BJ (cell line): ENCODE measurements at regions not wholly inside any gene's neighbourhood (a gene's known extent, or its start where the extent isn't known, plus 50 kb on each side); places are given as distances from the start of the nearest gene placed in this dataset.
A peak's percentile ranks its signal among the peaks of the same experiment; 100 is the strongest.

ENCODE experiments used
- CTCF ChIA-PET: fragments of 350-600 bp; formaldehyde crosslinking; extraction: SDS; loops from one replicate; lab custom pipeline; 2021; ENCODE audit warnings: antibody characterized with exemption, inconsistent platforms; lab: Yijun Ruan, JAX
- POLR2A ChIA-PET: fragments of 300-600 bp; sonication (Branson Sonifier 250); formaldehyde crosslinking; extraction: SDS; loops from one replicate; lab custom pipeline; 2021; ENCODE audit warnings: antibody characterized with exemption; lab: Charles Lee
- DNase-seq: peaks from one replicate; pipeline ENCODE4 v3.0.0-alpha.2; 2011; ENCODE audit warnings: low read depth
- H3K27me3 ChIP-seq: 2 replicates; pipeline ENCODE4 v1.6.0; 2011; ENCODE audit warnings: low read length; ENCODE audit not compliant: control insufficient read depth, insufficient read depth
- H3K36me3 ChIP-seq: 2 replicates; pipeline ENCODE4 v1.5.1; 2011; ENCODE audit warnings: low read length; ENCODE audit not compliant: control insufficient read depth, insufficient read depth
- H3K4me3 ChIP-seq: 2 replicates; pipeline ENCODE4 v1.5.1; 2011; ENCODE audit warnings: low read depth, mild to moderate bottlenecking, control low read depth, low read length
- TF ChIP-seq, protein P1 (sequence below): IDR thresholded peaks from 2 replicates; pipeline ENCODE4 v1.5.1; 2011; ENCODE audit warnings: low read depth, mild to moderate bottlenecking, control low read depth, inconsistent platforms, low read length, moderate library complexity; ENCODE audit not compliant: insufficient read depth

DNA sequence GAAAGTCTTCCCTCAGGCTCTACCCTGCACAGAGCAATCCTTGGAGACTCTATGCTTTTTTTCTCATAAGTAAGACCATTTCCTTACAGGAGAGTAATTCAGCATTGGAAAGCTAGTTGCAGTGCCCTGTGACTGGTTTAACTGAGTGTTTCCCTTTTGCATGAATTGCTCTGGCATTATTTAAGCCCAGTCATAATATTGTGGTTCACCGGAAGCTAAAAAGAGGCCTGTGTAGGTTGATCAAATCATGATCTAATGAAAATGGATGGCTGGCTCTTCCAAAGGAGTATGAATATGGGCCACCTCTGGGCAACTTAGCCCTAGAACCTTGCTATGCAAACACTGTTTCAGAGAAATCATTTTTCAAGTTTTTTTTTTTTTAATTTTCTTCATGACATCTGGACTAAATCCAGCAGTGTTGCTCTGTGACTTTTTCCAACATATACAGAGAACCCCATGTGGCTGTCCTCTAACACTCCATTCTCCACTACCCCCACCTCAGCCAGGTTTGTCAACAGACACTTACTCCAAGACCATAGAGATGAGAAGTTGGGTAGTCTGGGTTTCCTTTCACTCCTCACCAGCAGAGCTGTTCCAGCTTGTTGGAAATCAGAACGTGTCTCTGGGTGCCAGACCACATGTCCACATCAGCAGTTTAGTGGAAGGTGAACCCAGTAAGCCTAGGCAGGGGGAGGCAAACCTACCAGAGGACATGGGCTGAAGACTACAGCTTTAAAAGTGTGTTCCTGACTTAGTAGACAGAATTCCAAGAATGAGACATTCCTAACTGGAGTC lies 175.2 kb upstream of the SLC14A2 start:
- TF ChIP-seq, protein P1, sequence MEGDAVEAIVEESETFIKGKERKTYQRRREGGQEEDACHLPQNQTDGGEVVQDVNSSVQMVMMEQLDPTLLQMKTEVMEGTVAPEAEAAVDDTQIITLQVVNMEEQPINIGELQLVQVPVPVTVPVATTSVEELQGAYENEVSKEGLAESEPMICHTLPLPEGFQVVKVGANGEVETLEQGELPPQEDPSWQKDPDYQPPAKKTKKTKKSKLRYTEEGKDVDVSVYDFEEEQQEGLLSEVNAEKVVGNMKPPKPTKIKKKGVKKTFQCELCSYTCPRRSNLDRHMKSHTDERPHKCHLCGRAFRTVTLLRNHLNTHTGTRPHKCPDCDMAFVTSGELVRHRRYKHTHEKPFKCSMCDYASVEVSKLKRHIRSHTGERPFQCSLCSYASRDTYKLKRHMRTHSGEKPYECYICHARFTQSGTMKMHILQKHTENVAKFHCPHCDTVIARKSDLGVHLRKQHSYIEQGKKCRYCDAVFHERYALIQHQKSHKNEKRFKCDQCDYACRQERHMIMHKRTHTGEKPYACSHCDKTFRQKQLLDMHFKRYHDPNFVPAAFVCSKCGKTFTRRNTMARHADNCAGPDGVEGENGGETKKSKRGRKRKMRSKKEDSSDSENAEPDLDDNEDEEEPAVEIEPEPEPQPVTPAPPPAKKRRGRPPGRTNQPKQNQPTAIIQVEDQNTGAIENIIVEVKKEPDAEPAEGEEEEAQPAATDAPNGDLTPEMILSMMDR, result no peak
- CTCF ChIA-PET, result interaction anchor here (1.1 to 1.7 kb wide), 6 partner anchors 18 to 1819 kb away, joined by 3 to 4 read pairs (median 3); no protein-coding TSS in a partner anchor
- DNase-seq, result no peak
- peaks cover 3% of the 10 kb centered on the region for H3K27me3 ChIP-seq
- POLR2A ChIA-PET, result no interaction called here
- H3K36me3 ChIP-seq, result no peaks in the 10 kb centered on the region
- H3K4me3 ChIP-seq, result no peak overlapping the region

DNA sequence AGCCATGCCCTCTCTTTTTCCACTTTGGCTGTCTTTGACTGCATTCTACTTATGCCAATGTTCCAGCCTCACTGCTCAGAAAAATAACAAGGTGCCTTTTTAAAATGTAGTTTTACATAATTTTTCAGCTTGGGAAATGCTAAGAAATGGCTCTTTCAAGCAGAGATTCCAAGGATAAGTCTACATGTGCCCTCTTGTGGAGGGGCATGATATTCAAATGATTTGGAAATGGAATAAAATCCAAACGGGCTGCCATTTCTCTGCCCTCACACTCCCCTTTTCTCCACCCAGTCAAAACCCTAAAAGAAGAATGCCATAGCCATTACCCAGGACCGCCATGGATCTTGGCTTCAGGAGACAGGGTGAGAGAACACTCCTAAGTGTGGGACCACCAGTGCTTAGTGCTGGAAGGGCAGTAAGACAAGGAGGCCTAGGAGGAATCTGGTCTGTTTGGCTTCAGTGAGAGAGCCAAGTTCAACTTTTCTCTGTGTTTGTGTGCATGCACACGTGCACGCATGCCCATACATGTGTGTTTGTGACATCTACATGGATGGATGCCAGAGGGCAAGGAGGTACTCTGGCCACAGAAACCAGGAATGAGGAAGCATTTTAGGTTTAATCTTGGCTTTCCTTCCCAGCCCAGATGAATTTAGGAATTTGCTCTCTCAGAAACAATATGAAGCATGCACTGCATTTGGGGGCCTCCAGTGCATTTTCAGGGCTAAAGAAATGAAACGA lies 174.0 kb upstream of the SLC14A2 start:
- ChIA-PET POLR2A (no interaction called here), CTCF (interaction anchor here (0.7 to 1.2 kb wide), 6 partner anchors 28 to 1820 kb away, joined by 3 to 4 read pairs (median 4); no protein-coding TSS in a partner anchor)
- no peak for DNase-seq
- peaks cover 3% of the 10 kb centered on the region for H3K27me3 ChIP-seq
- no peak overlapping the region for H3K4me3 ChIP-seq
- TF ChIP-seq, protein P1, result peak; percentile 53
- no peaks in the 10 kb centered on the region for H3K36me3 ChIP-seq

DNA sequence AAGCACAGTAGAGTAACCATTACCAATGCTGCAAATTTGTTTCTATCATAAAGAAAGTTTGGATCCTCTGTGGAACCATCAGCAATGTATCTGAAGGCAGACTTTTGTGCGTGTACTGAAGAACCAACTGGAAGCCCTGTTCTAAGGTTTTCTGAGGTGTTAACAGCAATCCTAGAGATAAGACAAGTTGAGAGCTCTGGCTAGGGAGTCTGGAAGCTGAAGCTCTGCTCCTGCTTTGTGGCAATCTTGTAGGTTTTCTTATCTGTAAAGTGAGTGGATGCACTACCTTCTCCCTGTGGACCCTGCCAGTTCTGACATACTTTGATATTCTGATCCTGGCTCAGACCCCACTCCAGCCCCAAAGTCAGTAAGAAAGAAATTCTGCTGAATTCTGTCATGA lies 171.2 kb upstream of the SLC14A2 start:
- ChIA-PET CTCF (interaction anchor here (1.3 kb wide), 1 partner anchor 1822 kb away, joined by 3 read pairs; no protein-coding TSS in a partner anchor), POLR2A (no interaction called here)
- Histone ChIP-seq H3K36me3 (no peaks in the 10 kb centered on the region), H3K4me3 (no peak overlapping the region), H3K27me3 (peaks cover 3% of the 10 kb centered on the region)
- DNase-seq, result no peak
- TF ChIP-seq, protein P1, result no peak

DNA sequence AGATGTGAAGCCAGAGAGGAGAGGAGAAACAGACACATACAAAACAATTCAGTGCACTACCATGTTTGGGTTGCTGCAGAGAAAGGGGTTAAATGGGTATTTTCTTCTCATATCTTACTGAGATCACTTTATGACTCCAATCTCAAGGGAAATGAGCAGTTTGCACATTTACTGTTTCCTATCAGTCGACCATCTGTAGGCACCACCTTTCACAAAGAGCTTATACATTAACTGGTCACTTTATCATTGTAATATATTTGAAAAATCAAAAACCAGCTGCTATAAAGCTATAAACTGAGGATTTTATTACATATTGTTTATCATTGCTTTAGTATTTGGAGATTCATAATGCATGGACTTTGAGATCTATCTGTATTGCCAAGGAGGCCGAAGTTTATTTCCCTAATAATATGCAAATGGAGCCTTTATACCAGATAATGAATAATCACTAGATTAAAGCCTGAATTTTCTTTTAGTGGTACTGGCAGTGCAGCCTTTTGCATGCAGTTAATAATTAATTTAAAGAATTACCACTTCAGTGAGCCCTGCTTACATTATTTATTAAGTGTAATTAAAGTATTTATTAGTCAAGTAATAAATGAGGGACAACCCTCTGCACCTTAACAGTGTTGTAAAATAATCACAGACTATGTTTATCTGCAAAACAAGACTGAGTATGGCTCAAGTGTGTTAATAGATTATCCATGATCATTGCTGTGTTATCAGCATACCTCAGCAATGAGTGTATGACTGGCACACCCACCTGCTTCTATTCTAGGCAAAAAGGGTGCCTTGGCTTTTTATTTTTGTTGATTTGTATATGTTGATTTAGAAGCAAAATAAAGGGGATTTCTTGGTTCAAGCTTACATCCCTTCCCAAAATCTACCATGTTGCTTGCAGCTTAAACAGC lies 167.7 kb upstream of the SLC14A2 start:
- CTCF ChIA-PET, result interaction anchor here (1.0 kb wide), 1 partner anchor 9 kb away, joined by 3 read pairs; no protein-coding TSS in a partner anchor

More for the DNA sequence above, 167.7 kb upstream of the SLC14A2 start:
- DNase-seq, result no peak
- Histone ChIP-seq H3K27me3 (peaks cover 1% of the 10 kb centered on the region; the same call in 1 of the 2 replicates), H3K36me3 (no peaks in the 10 kb centered on the region), H3K4me3 (no peak overlapping the region)
- POLR2A ChIA-PET, result no interaction called here
- TF ChIP-seq, protein P1, result no peak
